ENCODE measurements at regions not wholly inside any gene's neighbourhood (a gene's known extent, or its start where the extent isn't known, plus 50 kb on each side); places are given as distances from the start of the nearest gene placed in this dataset.
"Not testable (repeated sequence)": the region's sequence is repeated elsewhere in the genome, so short reads cannot be mapped to it uniquely, and the experiment has no call there.

GRCh38 chr10:56537984-56538383 lies 176.9 kb upstream of the ZWINT start:
- DNase-seq = no peak

GRCh38 chr10:56522166-56522565 lies 161.1 kb upstream of the ZWINT start:
- no peak for DNase-seq

GRCh38 chr10:56508562-56508961 lies 147.5 kb upstream of the ZWINT start:
- no peak for DNase-seq

- no peak for DNase-seq
Observed at GRCh38 chr10:56507033-56507432, 146.0 kb upstream of the ZWINT start.

- no peak for DNase-seq
Observed at GRCh38 chr10:56505555-56505954, 144.5 kb upstream of the ZWINT start.

GRCh38 chr10:56496186-56496486 lies 135.1 kb upstream of the ZWINT start:
- no peak for DNase-seq

- no peak for DNase-seq
Observed at GRCh38 chr10:56487746-56488145, 126.7 kb upstream of the ZWINT start.

GRCh38 chr10:56481521-56482091 lies 120.5 kb upstream of the ZWINT start:
- DNase-seq = no peak

- no peak for DNase-seq
Observed at GRCh38 chr10:56472978-56473377, 111.9 kb upstream of the ZWINT start.

- DNase-seq = no peak
Observed at GRCh38 chr10:56470701-56471100, 109.6 kb upstream of the ZWINT start.

GRCh38 chr10:56469482-56469881 lies 108.4 kb upstream of the ZWINT start:
- DNase-seq = no peak

GRCh38 chr10:56466005-56466404 lies 104.9 kb upstream of the ZWINT start:
- DNase-seq = no peak

GRCh38 chr10:56449770-56450169 lies 88.7 kb upstream of the ZWINT start:
- no peak for DNase-seq

GRCh38 chr10:56447613-56448012 lies 86.6 kb upstream of the ZWINT start:
- not testable (repeated sequence) for DNase-seq

- not testable (repeated sequence) for DNase-seq
Observed at GRCh38 chr10:56441337-56441736, 80.3 kb upstream of the ZWINT start.

All from NCI-H524 treated with DMSO at 0.1 percent for 48 hours (cell line).